HG02678 (cell line): ENCODE measurements at regions not wholly inside any gene's neighbourhood (a gene's known extent, or its start where the extent isn't known, plus 50 kb on each side); places are given as distances from the start of the nearest gene placed in this dataset.

Source experiments
- ATAC-seq: cut with Tn5 transposase; IDR thresholded peaks from one replicate; pipeline ENCODE4 v1.9.1; 2021; ENCODE audit warnings: mild to moderate bottlenecking, moderate library complexity; ENCODE audit not compliant: unreplicated experiment

DNA sequence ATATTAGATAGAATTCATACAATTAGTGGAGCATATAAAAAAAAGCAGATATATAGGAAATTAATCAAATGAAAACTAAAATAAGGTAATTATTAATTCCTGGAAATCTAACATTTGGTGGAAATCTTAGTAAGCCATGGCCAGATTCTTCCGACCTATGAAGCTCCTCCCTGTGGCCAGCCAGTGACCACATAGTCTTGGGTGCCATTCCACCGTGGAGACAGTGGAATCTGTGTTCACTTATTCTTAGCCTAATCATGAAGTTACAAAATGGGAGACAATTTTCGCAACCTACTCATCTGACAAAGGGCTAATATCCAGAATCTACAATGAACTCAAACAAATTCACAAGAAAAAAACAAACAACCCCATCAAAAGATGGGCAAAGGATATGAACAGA, 241.9 kb upstream of the FLRT2 start:
- ATAC-seq, result no peak

DNA sequence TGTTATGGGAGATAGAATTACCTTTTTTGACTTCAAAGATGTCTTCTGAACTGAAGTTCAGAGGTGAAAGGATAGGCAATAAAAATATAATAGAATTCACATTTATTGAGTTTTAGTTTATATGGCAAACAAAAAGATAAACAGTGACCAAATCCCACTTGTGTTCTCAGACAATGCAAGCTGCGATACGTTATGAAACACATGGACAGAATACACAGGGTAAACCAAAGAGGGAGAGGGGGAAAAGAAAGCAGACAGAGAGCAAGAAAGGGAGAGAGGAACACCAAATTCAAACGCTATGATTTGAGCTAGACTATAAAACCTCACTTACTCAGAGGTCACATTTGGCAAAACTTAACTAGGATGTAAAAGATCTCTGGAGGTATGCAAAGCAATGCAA, 238.2 kb upstream of the FLRT2 start:
- no peak for ATAC-seq

DNA sequence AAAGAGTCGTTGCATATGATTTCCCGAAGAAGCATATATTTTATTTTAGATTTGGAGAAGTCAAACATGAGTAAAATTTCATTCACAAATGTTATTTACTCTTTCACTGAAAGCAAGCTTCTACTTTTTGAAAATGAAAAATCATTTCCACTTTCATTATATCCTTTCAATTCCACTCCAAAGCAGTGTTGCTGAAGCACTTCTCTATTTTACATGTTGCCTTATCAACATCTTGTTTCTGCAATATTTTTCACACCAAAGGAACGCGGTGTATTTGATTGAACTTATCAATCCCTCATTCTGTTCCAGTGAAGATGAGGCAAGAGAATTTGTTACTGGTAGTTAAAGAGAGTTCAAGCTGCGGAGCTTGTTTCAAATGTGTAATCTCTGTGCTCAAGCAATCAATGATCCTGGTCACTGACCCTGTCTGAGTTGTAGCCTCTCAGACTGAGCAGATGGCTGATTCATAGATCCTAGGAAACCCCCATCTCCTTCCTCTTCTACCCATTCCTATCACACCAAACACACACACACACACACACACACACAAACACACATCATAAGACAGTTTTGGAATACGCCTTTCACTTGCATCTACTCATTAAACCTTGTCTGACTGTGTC, 236.2 kb upstream of the FLRT2 start:
- no peak for ATAC-seq

DNA sequence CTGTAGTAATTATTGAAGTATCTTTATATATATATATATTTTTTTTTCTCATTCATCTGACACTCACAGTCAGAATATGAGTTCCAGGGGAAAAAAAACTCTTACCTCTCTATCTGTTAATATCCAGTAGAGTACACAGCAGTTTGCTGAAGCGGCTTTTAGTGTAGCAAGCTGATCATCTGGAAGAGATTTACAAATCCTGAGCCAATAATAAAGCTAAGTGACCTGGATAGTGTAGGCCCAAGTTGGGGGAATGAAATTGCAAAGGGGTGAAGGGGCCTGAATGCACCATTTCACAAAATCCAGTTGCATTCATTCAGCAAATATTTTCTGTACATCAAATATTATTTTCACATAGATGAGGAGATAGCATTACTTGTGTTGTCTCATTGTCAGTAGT, 234.6 kb upstream of the FLRT2 start:
- ATAC-seq, result no peak

DNA sequence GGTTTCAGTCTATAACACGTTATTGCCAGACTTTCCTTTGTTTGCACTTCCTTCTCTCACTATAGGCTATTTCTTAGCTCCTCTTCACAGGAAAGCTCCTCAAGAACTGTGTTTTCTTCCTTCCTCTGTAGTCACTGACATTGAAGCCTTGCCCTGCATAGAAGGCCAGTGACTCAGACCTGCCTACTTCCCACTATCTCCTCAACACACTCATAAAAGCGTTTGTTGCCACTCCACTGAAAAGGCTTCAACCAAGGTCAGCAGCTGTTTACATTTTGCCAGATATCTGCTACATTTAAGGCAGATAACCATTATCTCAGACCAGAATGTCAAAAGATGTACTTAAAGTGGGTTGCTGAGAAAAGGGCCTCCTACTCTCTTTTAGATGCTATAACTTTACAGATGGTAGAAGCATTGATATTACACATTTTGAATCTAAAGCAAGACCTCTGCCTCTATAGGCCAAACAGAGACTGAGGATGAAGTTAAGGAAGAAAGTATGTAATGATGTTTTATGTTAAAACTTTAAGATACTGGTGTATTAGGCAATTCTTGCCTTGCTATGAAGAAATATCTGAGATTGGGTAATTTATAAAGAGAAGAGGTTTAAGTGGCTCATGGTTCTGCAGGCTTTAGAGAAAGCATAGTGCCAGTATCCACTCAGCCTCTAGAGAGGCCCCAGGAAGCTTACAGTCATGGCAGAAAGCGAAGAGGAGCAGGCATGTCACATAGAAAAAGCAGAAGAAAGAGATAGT, 233.3 kb upstream of the FLRT2 start:
- no peak for ATAC-seq

DNA sequence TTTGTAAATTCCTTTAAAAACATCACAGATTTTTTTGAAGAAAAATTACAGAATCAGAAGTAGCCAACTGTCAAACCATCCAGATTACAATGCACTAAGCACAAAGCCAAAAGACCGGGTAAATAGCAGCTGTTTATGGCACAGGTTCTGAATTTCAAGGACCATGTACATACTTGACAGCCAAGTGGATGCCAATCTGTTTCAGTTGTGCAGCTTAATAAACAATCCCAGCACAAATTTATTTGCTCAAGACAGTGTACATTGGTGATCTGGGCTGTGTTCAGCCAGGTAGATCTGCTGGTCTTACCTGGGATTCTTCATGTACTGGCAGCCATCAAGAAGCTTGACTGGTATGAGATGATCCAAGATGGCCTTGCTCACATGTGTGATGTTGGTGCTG, 229.8 kb upstream of the FLRT2 start:
- ATAC-seq, result no peak

DNA sequence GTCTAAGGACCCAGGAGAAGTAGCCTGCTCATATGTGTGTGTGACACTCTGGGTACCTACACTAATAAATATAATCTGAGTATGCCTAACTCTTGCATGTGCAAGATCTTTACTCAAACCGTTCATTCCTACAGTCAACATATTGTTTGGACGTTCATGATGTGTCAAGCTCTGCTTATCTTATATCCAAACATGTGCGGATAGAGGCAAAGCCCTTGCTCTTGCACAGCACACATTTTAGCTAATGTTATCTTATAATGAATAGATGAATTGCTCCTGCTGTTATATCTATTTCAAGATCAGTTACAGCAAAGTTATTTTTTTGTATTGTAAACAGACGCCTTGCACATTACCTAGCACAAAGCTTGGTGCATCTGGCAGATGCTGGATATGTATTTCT, 228.4 kb upstream of the FLRT2 start:
- no peak for ATAC-seq

DNA sequence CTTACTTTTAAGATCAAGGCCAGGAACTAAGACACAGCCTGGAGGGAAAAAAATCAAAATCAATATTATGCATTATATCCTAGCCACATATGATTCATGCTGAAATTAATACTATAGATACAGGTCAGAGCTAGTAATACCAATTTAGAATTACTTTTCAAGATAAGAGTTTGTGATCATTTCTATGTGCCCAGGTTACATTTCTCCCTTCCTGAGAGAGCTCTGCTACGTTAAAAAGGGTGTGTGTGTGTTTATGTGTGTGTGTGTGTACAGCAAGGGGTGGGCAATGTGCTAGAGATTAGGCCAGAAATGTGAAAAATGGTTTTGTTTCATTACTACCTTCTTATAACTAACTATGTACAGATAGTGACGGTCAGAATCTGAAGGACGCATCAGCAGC, 223.9 kb upstream of the FLRT2 start:
- ATAC-seq, result no peak

DNA sequence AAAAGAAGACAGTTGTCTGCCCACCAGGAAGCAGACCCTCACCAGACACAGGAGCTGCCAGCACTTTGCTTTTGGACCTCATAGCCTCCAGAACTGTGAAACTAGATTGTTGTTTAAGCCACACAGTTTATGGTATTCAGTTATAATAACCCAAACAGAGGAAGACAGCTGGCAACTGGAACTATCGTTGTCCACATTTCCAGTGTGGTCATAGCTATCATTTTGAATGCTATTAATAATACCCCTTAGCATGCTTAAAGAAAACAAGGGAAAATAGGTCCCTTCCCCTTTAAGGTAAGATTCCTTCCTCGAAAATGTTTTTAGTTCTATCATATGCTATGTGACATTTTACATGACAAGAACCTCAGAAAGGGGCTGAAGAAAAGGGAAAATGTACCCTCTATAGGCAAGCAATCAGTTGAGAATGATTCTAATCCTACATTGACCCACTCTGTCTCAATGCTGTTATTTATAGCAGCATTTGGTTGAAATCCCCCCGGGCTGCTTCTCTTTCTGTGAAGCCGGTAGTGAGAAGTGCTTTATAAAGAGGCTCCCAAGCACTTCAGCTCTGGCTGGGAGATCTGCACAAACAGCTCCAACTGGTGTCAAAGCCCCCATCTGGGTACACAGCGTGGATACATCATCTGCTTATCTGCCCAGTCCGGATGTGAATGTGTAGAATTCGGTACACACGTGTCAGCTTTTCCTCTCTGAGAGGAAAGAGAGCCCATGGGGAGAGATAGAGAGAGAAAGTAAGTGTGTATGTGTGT, 221.2 kb upstream of the FLRT2 start:
- ATAC-seq, result no peak

DNA sequence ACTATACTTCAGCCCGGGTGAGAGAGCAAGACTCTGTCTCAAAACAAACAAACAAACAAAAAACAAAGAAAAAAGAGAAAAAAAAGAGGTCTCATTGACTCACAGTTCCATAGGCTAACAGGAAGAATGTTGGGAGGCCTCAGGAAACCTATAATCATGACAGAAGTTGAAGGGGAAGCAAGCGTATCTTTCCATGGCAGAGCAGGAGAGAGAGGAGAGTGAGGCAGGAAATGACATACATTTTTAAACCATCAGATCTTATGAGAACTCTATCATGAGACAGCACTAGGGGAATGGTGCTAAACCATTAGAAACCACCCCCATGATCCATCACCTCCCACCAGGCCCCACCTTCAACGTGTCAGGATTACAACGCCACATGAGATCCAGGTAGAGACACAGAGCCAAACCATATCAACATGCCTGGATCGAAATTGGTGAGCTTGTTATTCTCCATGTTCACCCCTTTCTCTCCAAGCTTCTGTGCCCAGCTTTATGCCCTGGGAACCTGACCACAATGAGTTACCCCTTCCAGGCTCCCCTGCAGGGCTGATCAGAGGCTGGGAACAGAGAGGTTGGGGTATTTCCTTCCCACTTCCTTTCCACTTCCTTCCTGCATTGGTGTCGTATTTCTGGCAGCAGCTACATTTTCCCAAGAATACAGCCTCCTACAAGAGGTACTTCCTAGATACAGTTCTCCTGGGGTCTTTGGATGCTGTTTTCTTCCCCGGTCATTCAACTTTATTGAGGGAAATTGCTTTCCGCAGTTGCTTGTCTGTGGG, 219.3 kb upstream of the FLRT2 start:
- ATAC-seq, result no peak

DNA sequence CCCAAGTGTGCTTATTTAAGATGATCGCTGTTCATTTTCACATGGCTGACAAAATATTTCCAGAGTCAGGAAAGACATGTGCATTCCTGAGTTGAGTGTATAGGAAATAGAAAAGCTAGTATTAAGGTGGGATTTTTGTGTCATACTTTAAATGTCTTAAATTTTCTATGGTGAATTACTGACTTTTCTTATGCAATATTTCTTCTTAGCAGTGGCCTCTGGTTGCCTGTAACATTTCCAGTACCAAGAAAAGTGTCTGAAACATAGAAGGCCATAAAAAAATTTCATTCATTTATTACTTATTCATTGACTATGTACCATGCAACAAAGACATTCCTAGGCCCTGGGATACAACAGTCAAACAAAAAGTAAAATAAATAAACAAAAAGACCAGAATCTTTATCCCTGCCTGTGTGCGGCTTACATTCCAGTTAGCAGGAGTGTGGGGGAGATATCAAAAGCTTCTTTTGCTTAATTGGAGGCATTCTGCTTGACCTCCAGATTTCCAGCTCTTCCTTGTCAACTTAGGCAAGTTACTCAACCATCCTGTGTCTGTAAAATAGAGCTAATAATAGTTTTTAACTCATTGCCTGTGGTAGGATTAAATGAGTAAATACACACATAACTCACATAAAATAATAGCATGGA, 216.3 kb upstream of the FLRT2 start:
- no peak for ATAC-seq

DNA sequence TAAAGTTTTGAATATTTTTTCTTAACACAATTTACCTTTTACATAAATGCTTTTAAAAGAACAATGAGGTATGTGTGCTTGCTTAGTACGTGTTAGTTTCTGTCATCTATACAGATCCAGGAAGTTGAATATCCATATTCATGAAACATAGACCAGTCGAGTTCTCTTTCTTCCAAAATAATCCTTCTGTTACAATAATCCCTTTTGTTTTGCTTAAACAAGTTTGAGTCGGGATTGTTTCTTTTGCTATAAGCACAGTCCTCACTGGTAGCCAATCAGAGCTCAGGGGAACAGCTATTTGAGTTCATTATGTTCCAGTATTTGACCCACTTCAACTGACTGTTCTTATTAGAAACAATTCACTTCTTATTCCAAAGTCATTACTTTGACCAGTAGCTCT, 214.7 kb upstream of the FLRT2 start:
- ATAC-seq, result no peak

DNA sequence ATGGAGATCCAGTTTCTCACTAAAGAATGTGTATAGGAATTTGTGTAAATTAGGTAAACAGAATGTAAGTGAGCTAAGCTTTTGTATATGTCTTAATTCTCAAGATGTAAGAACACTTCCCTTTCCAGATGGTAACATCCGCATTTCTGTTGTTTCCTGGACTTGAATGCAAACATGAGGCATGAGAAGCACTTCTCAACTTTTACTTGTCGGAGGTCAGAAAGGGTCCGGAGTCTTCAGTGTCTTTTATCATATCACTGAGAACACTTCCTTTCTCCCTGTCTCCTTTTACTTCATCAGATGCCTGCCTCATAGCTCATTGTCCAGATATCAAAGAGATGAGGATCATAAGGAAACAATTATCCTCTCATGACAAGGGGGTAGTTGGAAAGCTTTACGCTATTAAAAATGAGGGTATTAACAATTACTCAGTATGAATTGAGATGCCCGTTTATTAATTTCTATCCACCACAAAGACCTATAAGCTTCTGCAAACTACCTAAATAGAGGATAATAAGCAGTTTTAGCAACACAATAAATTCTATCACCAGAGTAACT, 214.1 kb upstream of the FLRT2 start:
- ATAC-seq, result no peak

DNA sequence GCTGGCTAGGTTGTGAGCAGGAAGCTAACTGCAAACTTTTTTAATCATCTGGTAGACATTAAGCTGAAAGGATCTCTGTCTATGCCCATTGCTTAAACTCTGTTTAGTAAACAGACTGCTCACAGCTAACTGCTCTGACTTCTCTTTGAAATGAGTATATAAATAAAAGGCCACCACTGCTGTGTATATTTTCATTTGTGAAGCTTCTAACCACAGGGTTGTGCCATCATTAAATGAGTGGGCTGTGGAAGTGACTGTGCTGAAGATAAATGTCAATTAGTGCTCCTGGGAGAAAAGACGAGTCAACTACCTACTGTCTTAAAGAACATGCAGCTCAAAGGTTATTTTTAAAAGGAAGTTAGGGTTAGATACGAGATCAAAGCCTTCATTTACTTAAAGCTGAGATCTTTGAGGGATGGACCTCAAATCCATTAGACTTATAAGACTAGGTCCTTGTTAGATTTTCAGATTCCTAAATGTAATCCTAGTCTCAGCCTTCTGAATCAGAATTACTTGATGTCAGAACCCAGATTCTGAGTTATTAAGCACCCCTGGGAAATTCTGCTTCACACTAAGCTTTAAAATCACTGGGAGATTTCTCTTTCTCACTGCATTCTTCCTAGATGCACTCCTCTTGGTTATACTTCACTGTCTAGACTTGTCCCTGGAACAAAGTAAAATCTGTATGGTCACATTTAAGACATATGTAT, 213.1 kb upstream of the FLRT2 start:
- ATAC-seq, result no peak

DNA sequence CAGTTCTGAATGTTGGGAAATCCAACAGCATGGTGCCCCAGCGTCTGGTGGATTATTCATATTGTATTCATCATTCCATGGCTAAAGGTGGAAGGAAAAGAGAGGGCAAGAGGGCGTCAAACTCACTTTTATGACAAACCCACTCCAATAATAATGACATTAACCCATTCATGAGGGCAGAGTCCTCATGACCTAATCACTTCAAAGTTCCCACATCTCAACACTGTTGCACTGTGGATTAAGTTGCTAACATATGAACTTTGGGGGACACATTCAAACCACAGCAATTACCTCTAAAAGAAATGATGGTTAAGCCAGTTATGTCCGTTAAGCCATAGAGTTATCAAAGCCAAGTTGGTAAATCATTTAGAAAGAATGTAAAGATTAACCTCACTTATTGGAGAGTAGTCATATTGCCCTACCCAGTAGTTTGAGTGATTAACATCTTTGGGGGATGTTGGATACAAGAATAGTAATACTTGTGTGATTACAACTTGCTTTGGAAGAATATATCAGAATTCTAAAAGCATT, 212.4 kb upstream of the FLRT2 start:
- ATAC-seq, result no peak

DNA sequence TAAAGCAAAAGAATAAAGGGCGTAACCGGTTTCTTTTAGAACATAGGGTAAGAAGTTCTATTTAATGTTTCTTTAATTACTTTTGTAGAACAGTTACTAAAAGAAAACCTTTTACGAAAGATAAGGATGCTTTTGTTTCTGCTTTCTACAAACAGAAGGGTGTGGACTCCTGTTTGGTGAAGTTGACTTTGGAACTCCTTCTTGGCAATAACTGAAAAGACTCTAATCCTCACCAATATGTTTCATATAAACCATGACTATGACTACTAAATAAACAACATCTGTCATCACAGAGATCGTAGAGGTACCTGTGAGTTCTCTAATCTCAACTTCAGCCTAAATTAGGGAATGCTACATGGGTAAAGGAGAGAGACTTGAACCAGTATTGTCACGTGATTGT, 210.8 kb upstream of the FLRT2 start:
- ATAC-seq, result no peak

DNA sequence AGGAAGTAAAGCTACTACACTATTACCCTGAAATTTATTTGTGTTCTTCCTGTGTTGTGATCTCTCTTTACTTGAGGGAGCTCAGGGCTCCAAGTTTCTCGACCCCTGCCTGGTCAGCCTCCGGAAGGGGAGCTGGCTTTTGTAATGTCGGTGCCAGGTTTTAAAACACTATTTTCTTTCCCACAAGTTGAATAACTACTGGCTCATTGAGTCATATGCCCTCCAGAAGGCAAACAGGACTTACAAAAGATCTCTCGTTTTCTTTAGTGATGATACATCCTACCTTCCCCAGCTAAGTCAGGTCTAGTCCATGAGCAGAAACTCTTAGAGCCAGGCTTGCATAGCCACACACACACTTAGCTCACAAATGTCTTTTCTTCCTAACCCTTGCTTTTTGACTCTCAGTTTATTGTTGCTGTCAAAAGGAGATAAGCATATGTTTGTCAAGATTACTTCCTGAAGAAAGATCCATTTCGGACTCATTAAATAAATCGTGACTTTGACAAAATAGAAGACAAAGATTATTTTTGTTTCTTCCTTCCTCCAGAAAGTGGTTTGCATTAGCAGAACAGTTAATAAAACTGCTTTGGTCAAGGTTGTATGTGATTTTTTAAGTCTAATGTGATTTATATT, 209.8 kb upstream of the FLRT2 start:
- ATAC-seq, result no peak

DNA sequence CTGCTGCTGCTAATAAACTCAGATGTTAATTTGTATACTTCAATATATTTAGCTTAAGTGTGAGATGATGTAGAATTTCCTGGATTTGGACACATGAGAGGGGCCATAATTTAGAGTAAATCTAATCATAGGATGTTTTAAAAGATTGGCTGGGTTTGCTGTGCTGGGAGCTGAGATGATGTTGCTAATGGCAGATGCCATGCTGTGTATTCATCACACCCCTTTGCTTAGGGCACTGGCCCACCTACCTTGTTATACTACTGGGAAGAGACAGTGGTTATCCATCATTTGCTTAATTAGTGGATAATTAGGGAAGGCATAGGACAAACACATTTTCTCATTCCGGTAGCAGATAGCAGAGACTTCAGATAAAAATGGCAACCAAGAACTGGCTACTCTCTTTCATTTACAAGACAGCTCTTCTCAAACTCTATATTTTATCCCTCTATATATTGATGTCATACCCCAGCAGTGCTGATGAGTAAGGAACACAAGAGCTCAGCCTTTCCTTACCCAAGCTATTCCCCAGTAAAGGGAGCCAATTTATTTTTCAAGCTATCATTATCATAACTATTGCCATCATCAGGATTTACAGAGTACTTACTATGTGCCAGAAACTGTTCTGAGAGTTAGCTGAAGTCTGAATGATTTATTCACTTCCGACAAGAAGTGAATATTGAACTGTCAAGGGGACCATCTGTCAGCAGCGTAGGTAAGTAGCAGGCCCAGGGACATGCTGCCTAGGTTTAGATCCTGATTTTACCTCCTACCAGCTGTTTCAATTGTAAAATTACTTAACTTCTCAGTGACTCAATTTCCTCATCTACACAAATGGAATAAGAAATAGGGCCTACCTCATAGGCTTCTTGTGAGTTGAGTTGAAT, 204.6 kb upstream of the FLRT2 start:
- ATAC-seq, result no peak
